GM12878 (cell line): ENCODE measurements at regions not wholly inside any gene's neighbourhood (a gene's known extent, or its start where the extent isn't known, plus 50 kb on each side); places are given as distances from the start of the nearest gene placed in this dataset.

Experiments used
- ATAC-seq: fragments of 200-7000 bp; cut with Tn5 transposase; 3 replicates; pipeline ENCODE4 v1.9.1; 2020; ENCODE audit warnings: mild to moderate bottlenecking, moderate library complexity
- BruUV-seq: library from RNA; stranded (reverse); fragments of 400-500 nt; replicated peaks from 2 replicates; lab custom pipeline; 2021; lab: Mats Ljungman, UMichigan
- CTCF ChIA-PET: fragments of 300-600 bp; sonication (Branson Sonifier 250); formaldehyde crosslinking; extraction: SDS; loops from one replicate; lab custom pipeline; 2021; ENCODE audit warnings: inconsistent platforms; lab: Yijun Ruan, JAX
- POLR2A ChIA-PET: fragments of 350-600 bp; formaldehyde crosslinking; extraction: SDS; loops from one replicate; lab custom pipeline; 2021; ENCODE audit warnings: inconsistent platforms; lab: Charles Lee
- RAD21 ChIA-PET: fragments of 300-600 bp; sonication (Branson Sonifier 250); formaldehyde crosslinking; loops from one replicate; lab custom pipeline; 2023; ENCODE audit warnings: antibody characterized with exemption; ENCODE audit not compliant: unreplicated experiment; lab: Charles Lee
- SMC1A ChIA-PET: fragments of 300-600 bp; sonication (Branson Sonifier 250); formaldehyde crosslinking; loops from one replicate; lab custom pipeline; 2023; ENCODE audit not compliant: unreplicated experiment, uncharacterized antibody; lab: Charles Lee
- DNase-seq: peaks from one replicate; pipeline ENCODE4 v3.0.0-alpha.2; 2011; ENCODE audit warnings: low read depth, low spot score
- FAIRE-seq: peaks from 3 replicates; lab custom pipeline; 2011; peaks lifted over from hg19 to GRCh38; lab: Jason Lieb, UNC
- H2AFZ ChIP-seq: 2 replicates; pipeline ENCODE4 v1.6.0; 2011; ENCODE audit warnings: low read depth, low read length, control low read depth; ENCODE audit not compliant: control insufficient read depth
- H3K27ac ChIP-seq: 2 replicates; pipeline ENCODE4 v1.5.1; 2011; ENCODE audit warnings: control low read depth; ENCODE audit not compliant: control insufficient read depth, insufficient read depth
- H3K27me3 ChIP-seq, 2 experiments: replicated peaks in 1 of 2; 2 replicates each; pipeline versions ENCODE4 v1.6.0 to v1.6.1; 2011; ENCODE audit warnings: low read length in 1 of 2; ENCODE audit not compliant: control insufficient read depth in 2 of 2, insufficient read depth in 2 of 2
- H3K36me3 ChIP-seq, 2 experiments: 2 replicates each; pipeline ENCODE4 v1.5.1; 2011; ENCODE audit warnings: low read length in 1 of 2; ENCODE audit not compliant: control insufficient read depth in 2 of 2, insufficient read depth in 2 of 2
- H3K4me1 ChIP-seq: 2 replicates; pipeline ENCODE4 v1.6.1; 2011; ENCODE audit warnings: mild to moderate bottlenecking, low read length, moderate library complexity, mixed read lengths; ENCODE audit not compliant: control insufficient read depth, insufficient read depth
- H3K4me2 ChIP-seq: 2 replicates; pipeline ENCODE4 v1.6.0; 2011; ENCODE audit warnings: control low read depth; ENCODE audit not compliant: control insufficient read depth, insufficient read depth
- H3K4me3 ChIP-seq: fragments of 200-600 bp; sonication (generic); 2 replicates; pipeline ENCODE4 v1.5.1; 2016
- H3K79me2 ChIP-seq: 2 replicates; pipeline ENCODE4 v1.6.0; 2011; ENCODE audit warnings: low read length; ENCODE audit not compliant: control insufficient read depth, insufficient read depth
- H3K9ac ChIP-seq: 2 replicates; pipeline ENCODE4 v1.8.0; 2011; ENCODE audit warnings: low read length, control low read depth, mixed read lengths; ENCODE audit not compliant: control insufficient read depth, insufficient read depth
- H3K9me3 ChIP-seq: replicated peaks from 3 replicates; pipeline ENCODE4 v1.5.1; 2011; ENCODE audit warnings: mild to moderate bottlenecking, low read length; ENCODE audit not compliant: control insufficient read depth, insufficient read depth
- H4K20me1 ChIP-seq: 2 replicates; pipeline ENCODE4 v1.6.0; 2011; ENCODE audit not compliant: control insufficient read depth, insufficient read depth
- NR2F1 ChIP-seq: fragments of 450-650 bp; conservative IDR thresholded peaks from 2 replicates; pipeline ENCODE4 v1.6.1; 2017; ENCODE audit warnings: mild to moderate bottlenecking
- PAX5 ChIP-seq: IDR thresholded peaks from 2 replicates; pipeline ENCODE4 v1.6.1; 2011; ENCODE audit warnings: low read depth, low read length, borderline replicate concordance
- SUZ12 ChIP-seq: fragments of 200-600 bp; sonication (generic); IDR thresholded peaks from one replicate; pipeline ENCODE4 v1.6.1; 2018; ENCODE audit warnings: antibody characterized with exemption, mild to moderate bottlenecking; ENCODE audit not compliant: unreplicated experiment
- USF2 ChIP-seq: IDR thresholded peaks from 2 replicates; pipeline ENCODE4 v1.6.1; 2011; ENCODE audit warnings: low read depth, low read length, improper control_type of control experiment, borderline replicate concordance
- WGBS: methylation state at CpG from one replicate; pipeline ENCODE4 v1.1.6; 2016; ENCODE audit warnings: low lambda C conversion rate; ENCODE audit not compliant: insufficient replicate concordance, insufficient coverage; ENCODE audit errors: missing lambda C conversion rate; 5-methylcytosine and 5-hydroxymethylcytosine counted together
- in situ Hi-C: fragments of 300-500 bp; cut with MboI; formaldehyde crosslinking; loops from 9 replicates; pipeline ENCODE4 v1.14.3; 2018; ENCODE audit warnings: mixed read lengths
- intact Hi-C: fragments of 100-400 bp; cut with micrococcal nuclease; formaldehyde crosslinking; loops from one replicate; pipeline ENCODE4 v1.14.2; 2022; ENCODE audit not compliant: unreplicated experiment
- TF ChIP-seq, protein P1 (sequence below): IDR thresholded peaks from 2 replicates; pipeline ENCODE4 v1.6.1; 2012; ENCODE audit warnings: low read length, inconsistent platforms

- no peak overlapping the region for H2AFZ ChIP-seq
- H3K4me3 ChIP-seq: no peak overlapping the region
- H4K20me1 ChIP-seq: no peaks in the 10 kb centered on the region
- FAIRE-seq: no peak
- intact Hi-C loops (no loop called here), in situ Hi-C loops (no loop called here)
- no peak for TF ChIP-seq USF2
- no peak for TF ChIP-seq PAX5
- TF ChIP-seq, protein P1, sequence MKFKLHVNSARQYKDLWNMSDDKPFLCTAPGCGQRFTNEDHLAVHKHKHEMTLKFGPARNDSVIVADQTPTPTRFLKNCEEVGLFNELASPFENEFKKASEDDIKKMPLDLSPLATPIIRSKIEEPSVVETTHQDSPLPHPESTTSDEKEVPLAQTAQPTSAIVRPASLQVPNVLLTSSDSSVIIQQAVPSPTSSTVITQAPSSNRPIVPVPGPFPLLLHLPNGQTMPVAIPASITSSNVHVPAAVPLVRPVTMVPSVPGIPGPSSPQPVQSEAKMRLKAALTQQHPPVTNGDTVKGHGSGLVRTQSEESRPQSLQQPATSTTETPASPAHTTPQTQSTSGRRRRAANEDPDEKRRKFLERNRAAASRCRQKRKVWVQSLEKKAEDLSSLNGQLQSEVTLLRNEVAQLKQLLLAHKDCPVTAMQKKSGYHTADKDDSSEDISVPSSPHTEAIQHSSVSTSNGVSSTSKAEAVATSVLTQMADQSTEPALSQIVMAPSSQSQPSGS: no peak
- TF ChIP-seq NR2F1: no peak
- TF ChIP-seq SUZ12: no peak
- H3K4me1 ChIP-seq: no peaks in the 10 kb centered on the region
- H3K9ac ChIP-seq: no peak overlapping the region
- DNase-seq: no peak
- BruUV-seq: no TSS peak
- ChIA-PET SMC1A (interaction anchor here (0.6 to 1.2 kb wide), 2 partner anchors 9 to 39 kb away, joined by 3 read pairs; no protein-coding TSS in a partner anchor), CTCF (no interaction called here), POLR2A (interaction anchor here (0.7 kb wide), 1 partner anchor 332 kb away, joined by 3 read pairs; no protein-coding TSS in a partner anchor), RAD21 (no interaction called here)
- H3K9me3 ChIP-seq: no peaks in the 10 kb centered on the region; the same call in 2 of the 3 replicates
- H3K79me2 ChIP-seq: no peaks in the 10 kb centered on the region
- WGBS: 64% methylated on average over 7 of the region's 7 CpGs
- no peaks in the 10 kb centered on the region; a peak in 1 of 4 replicates for H3K27me3 ChIP-seq
- H3K27ac ChIP-seq: no peak overlapping the region
- H3K36me3 ChIP-seq: no peaks in the 10 kb centered on the region
- no peak overlapping the region for H3K4me2 ChIP-seq
- no peak for ATAC-seq
Measured at GRCh38 chr11:95459291-95460042, 228.5 kb upstream of the SESN3 start.
